HCT116 (cell line): ENCODE measurements at regions not wholly inside any gene's neighbourhood (a gene's known extent, or its start where the extent isn't known, plus 50 kb on each side); places are given as distances from the start of the nearest gene placed in this dataset.

ENCODE experiments used
- EZH2 ChIP-seq: fragments of 200-600 bp; sonication (generic); IDR thresholded peaks from 2 replicates; pipeline ENCODE4 v1.6.1; 2017; ENCODE audit warnings: antibody characterized with exemption, mixed run types
- POLR2A ChIP-seq: IDR thresholded peaks from 2 replicates; pipeline ENCODE4 v1.7.0; 2011; ENCODE audit warnings: borderline replicate concordance; ENCODE audit not compliant: insufficient read depth, insufficient read length; ENCODE audit errors: extremely low read depth
- TF ChIP-seq, protein P1 (sequence below), 3 experiments: fragments of 200-600 bp in 1 of 3; sonication (generic) in 1 of 3; IDR thresholded peaks in 2 of 3; conservative IDR thresholded peaks in 1 of 3; 2 replicates each; pipeline ENCODE4 v1.5.1; 2012 to 2017; ENCODE audit warnings: low read depth in 2 of 3, low read length in 2 of 3, antibody characterized with exemption in 1 of 3, borderline replicate concordance in 1 of 3, control low read depth in 1 of 3, mild to moderate bottlenecking in 1 of 3, mixed read lengths in 1 of 3, mixed run types in 1 of 3, moderate library complexity in 1 of 3; ENCODE audit not compliant: insufficient read depth in 1 of 3

DNA sequence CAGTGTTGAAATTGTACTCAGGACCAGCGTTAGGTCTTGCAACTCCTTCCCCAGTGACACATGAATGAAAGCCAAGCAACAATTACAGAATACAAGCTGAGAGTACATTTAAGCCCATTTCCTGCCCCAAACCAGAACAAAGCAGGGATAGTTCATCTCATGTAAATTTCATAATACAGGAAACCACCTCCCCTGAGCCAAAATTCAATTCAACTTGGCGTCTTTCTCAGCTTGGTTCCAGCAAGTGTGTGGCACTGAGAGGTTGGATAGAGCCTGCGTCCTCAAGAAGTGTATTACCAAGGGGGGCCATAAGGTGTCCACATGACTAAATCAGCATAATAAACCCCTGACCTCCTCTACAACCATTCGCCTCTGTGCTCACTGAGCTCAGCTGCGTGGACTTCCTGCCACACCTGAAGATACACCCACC is 278.9 kb upstream of the CRY1 start:
- TF ChIP-seq, protein P1, sequence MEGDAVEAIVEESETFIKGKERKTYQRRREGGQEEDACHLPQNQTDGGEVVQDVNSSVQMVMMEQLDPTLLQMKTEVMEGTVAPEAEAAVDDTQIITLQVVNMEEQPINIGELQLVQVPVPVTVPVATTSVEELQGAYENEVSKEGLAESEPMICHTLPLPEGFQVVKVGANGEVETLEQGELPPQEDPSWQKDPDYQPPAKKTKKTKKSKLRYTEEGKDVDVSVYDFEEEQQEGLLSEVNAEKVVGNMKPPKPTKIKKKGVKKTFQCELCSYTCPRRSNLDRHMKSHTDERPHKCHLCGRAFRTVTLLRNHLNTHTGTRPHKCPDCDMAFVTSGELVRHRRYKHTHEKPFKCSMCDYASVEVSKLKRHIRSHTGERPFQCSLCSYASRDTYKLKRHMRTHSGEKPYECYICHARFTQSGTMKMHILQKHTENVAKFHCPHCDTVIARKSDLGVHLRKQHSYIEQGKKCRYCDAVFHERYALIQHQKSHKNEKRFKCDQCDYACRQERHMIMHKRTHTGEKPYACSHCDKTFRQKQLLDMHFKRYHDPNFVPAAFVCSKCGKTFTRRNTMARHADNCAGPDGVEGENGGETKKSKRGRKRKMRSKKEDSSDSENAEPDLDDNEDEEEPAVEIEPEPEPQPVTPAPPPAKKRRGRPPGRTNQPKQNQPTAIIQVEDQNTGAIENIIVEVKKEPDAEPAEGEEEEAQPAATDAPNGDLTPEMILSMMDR (IDR thresholded peaks at IDR 0.05 in 2 of 3, conservative IDR thresholded peaks at IDR 0.05 in 1 of 3; ENCODE audit: borderline replicate concordance in 1 of 3, insufficient read depth in 1 of 3, low read depth in 2 of 3, low read length in 2 of 3) = no peak
- no peak for TF ChIP-seq EZH2
- TF ChIP-seq POLR2A = no peak
